Uterus (tissue), 3 donors: ENCODE measurements at regions not wholly inside any gene's neighbourhood (a gene's known extent, or its start where the extent isn't known, plus 50 kb on each side); places are given as distances from the start of the nearest gene placed in this dataset.

ENCODE experiments used
- DNase-seq, 2 donors: peaks; one replicate each; pipeline ENCODE4 v3.0.0-alpha.2; 2019 to 2020
- H3K27ac ChIP-seq, 2 donors: fragments of 200-600 bp; sonication (generic); 1 replicate in 1 of 2; 2 replicates in 1 of 2; pipeline ENCODE4 v1.5.1; 2016 to 2018
- H3K27me3 ChIP-seq, 2 donors: fragments of 200-600 bp; sonication (generic); one replicate each; pipeline ENCODE4 v1.5.1; 2018 to 2019; ENCODE audit warnings: control low read depth in 1 of 2
- H3K36me3 ChIP-seq, 2 donors: fragments of 200-600 bp; sonication (generic); one replicate each; pipeline ENCODE4 v1.5.1; 2019; ENCODE audit warnings: control low read depth in 1 of 2
- H3K4me1 ChIP-seq, 2 donors: fragments of 200-600 bp; sonication (generic); one replicate each; pipeline ENCODE4 v1.5.1; 2018 to 2019; ENCODE audit warnings: control low read depth in 1 of 2
- H3K4me3 ChIP-seq, 2 donors: fragments of 200-600 bp; sonication (generic); 1 replicate in 1 of 2; 2 replicates in 1 of 2; pipeline ENCODE4 v1.5.1; 2018 to 2019; ENCODE audit warnings: mild to moderate bottlenecking in 1 of 2
- H3K9me3 ChIP-seq, 2 donors: fragments of 200-600 bp; sonication (generic); one replicate each; pipeline ENCODE4 v1.5.1; 2019; ENCODE audit warnings: control low read depth in 1 of 2
- CTCF ChIP-seq, 4 experiments: fragments of 200-600 bp in 2 of 4; fragments of 450-650 bp in 2 of 4; sonication (generic) in 2 of 4; IDR thresholded peaks; one replicate each; pipeline ENCODE4 v1.5.1; 2016 to 2019; ENCODE audit warnings: antibody characterized with exemption in 4 of 4, mild to moderate bottlenecking in 2 of 4, moderate library complexity in 1 of 4
- POLR2A ChIP-seq, 2 donors: fragments of 450-650 bp; IDR thresholded peaks; one replicate each; pipeline ENCODE4 v1.6.1; 2016; ENCODE audit warnings: antibody characterized with exemption in 2 of 2, mild to moderate bottlenecking in 1 of 2, moderate library complexity in 1 of 2
- intact Hi-C: fragments of 100-400 bp; cut with DNase I; formaldehyde crosslinking; loops from one replicate; pipeline ENCODE4 v1.15.1; 2023; ENCODE audit warnings: low total_unique reads
- donor health status: DM: yes; HTN: yes; CAD: no.

- no peak for TF ChIP-seq POLR2A (IDR thresholded peaks at IDR 0.05)
- no peak overlapping the region for H3K4me3 ChIP-seq
- intact Hi-C loops, result no loop called here
- H3K9me3 ChIP-seq, result no peaks in the 10 kb centered on the region
- peak; percentile 32 to 50 for DNase-seq
- H3K4me1 ChIP-seq, result no peaks in the 10 kb centered on the region
- H3K27ac ChIP-seq, result peak overlapping the region; percentile 47 to 52
- no peaks in the 10 kb centered on the region for H3K36me3 ChIP-seq
- H3K27me3 ChIP-seq, result no peaks in the 10 kb centered on the region
Measured at GRCh38 chr4:123621072-123621705, 224.6 kb downstream of the SPRY1 start.

DNA sequence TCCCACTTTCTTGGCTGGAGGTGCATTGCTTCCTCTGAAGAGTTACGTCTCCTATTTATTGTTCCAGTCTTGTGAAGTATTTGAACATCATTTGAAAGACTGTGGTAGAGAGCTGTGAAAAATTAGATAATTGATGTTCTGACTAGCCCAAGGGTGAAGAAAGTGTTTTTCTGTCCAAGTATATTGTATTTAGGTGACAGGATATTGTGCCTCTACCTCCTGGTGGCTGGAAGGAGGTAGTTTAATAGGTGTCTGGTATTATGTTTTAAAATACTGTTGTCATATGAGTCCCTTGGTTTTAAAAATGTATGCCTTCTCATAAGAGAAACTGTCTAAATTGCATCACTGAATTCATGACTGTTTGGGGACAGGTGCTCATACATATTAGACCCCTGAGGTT, 226.0 kb downstream of the SPRY1 start:
- H3K4me1 ChIP-seq, result no peaks in the 10 kb centered on the region
- no peak for DNase-seq
- no peaks in the 10 kb centered on the region for H3K36me3 ChIP-seq
- intact Hi-C loops, result no loop called here
- H3K9me3 ChIP-seq, result no peaks in the 10 kb centered on the region
- H3K27me3 ChIP-seq, result no peaks in the 10 kb centered on the region
- no peak overlapping the region for H3K27ac ChIP-seq
- no peak for TF ChIP-seq CTCF (IDR thresholded peaks at IDR 0.05)
- H3K4me3 ChIP-seq, result no peak overlapping the region

DNA sequence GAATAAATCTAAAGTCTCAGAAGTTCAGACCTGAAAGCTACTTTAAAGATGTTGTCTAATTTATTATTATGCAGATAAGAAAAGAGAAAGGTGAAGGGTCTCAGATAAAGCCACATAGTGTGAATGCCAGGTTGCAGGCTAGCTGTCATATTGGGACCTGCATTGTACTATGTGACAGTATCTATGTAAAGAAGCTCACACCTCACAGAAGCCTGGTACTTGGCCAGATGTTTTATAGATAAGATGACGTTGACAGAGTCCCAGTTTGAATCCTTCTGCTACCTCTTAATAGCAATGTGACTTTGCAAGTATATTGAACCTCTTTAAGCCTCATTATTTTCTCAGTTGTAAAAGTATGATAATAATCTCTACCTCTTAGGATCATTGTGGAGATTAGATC, 227.0 kb downstream of the SPRY1 start:
- H3K27ac ChIP-seq, result no peak overlapping the region
- no peak overlapping the region for H3K4me3 ChIP-seq
- H3K9me3 ChIP-seq, result no peaks in the 10 kb centered on the region
- H3K27me3 ChIP-seq, result no peaks in the 10 kb centered on the region
- intact Hi-C loops, result no loop called here
- TF ChIP-seq CTCF (IDR thresholded peaks at IDR 0.05) (no peak), POLR2A (IDR thresholded peaks at IDR 0.05) (no peak)
- no peaks in the 10 kb centered on the region for H3K4me1 ChIP-seq
- DNase-seq, result no peak
- H3K36me3 ChIP-seq, result no peaks in the 10 kb centered on the region

DNA sequence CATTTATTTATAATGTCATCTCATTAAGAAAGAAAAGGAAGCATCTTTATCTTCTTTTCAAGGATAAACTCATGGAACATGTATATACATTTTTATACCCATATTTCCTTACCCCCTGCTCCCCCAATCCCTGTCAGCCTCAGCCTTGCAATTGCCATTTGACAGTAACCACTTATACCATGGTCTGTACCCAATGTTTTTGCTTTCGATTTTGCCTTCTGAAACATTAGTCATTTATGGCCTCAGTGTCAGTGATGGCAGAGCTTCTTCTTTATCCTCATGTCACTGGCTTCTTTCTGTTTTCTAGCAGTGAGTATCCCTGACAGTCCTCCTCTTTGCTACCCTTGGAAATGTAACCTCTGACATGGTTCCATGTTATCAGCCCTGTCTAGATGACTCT, 228.4 kb downstream of the SPRY1 start:
- H3K4me3 ChIP-seq, result no peak overlapping the region

GRCh38 chr4:123628288-123628687, 231.7 kb downstream of the SPRY1 start:
- H3K27me3 ChIP-seq, result no peaks in the 10 kb centered on the region
- no peak overlapping the region for H3K4me3 ChIP-seq
- intact Hi-C loops, result no loop called here
- H3K36me3 ChIP-seq, result no peaks in the 10 kb centered on the region
- TF ChIP-seq CTCF (IDR thresholded peaks at IDR 0.05) (no peak), POLR2A (IDR thresholded peaks at IDR 0.05) (no peak)
- no peaks in the 10 kb centered on the region for H3K9me3 ChIP-seq
- no peak overlapping the region for H3K27ac ChIP-seq
- H3K4me1 ChIP-seq, result no peaks in the 10 kb centered on the region
- no peak for DNase-seq

More for the DNA sequence above, 228.4 kb downstream of the SPRY1 start:
- Histone ChIP-seq H3K27me3 (no peaks in the 10 kb centered on the region), H3K36me3 (no peaks in the 10 kb centered on the region), H3K9me3 (no peaks in the 10 kb centered on the region), H3K4me1 (no peaks in the 10 kb centered on the region), H3K27ac (no peak overlapping the region)
- TF ChIP-seq POLR2A (IDR thresholded peaks at IDR 0.05) (no peak), CTCF (IDR thresholded peaks at IDR 0.05) (no peak)
- intact Hi-C loops, result no loop called here
- DNase-seq, result no peak
